ENCODE measurements at regions not wholly inside any gene's neighbourhood (a gene's known extent, or its start where the extent isn't known, plus 50 kb on each side); places are given as distances from the start of the nearest gene placed in this dataset.

GRCh38 chr9:16319646-16320045 lies 550.8 kb downstream of the BNC2 start:
- DNase-seq = no peak

GRCh38 chr9:16320338-16320902 lies 550.0 kb downstream of the BNC2 start:
- DNase-seq = no peak

GRCh38 chr9:16321461-16322119 lies 548.9 kb downstream of the BNC2 start:
- no peak for DNase-seq

- DNase-seq = no peak
Measured at GRCh38 chr9:16322849-16323248, 547.6 kb downstream of the BNC2 start.

- no peak for DNase-seq
Measured at GRCh38 chr9:16325966-16326365, 544.5 kb downstream of the BNC2 start.

GRCh38 chr9:16328349-16328748 lies 542.1 kb downstream of the BNC2 start:
- no peak for DNase-seq

- no peak for DNase-seq
Measured at GRCh38 chr9:16329671-16330113, 540.8 kb downstream of the BNC2 start.

GRCh38 chr9:16331031-16331430 lies 539.4 kb downstream of the BNC2 start:
- DNase-seq = no peak

- no peak for DNase-seq
Measured at GRCh38 chr9:16331527-16331926, 538.9 kb downstream of the BNC2 start.

- no peak for DNase-seq
Measured at GRCh38 chr9:16333691-16334090, 536.8 kb downstream of the BNC2 start.

GRCh38 chr9:16335788-16336580 lies 534.5 kb downstream of the BNC2 start:
- no peak for DNase-seq

GRCh38 chr9:16336833-16337232 lies 533.6 kb downstream of the BNC2 start:
- no peak for DNase-seq

- no peak for DNase-seq
Measured at GRCh38 chr9:16337322-16338029, 533.0 kb downstream of the BNC2 start.

GRCh38 chr9:16341177-16341576 lies 529.3 kb downstream of the BNC2 start:
- DNase-seq = no peak

GRCh38 chr9:16342246-16343020 lies 528.0 kb downstream of the BNC2 start:
- DNase-seq = no peak

GRCh38 chr9:16343249-16344237 lies 526.9 kb downstream of the BNC2 start:
- DNase-seq = no peak

- DNase-seq = no peak
Measured at GRCh38 chr9:16344343-16344742, 526.1 kb downstream of the BNC2 start.

GRCh38 chr9:16345902-16346301 lies 524.6 kb downstream of the BNC2 start:
- DNase-seq = no peak

GRCh38 chr9:16347886-16348285 lies 522.6 kb downstream of the BNC2 start:
- DNase-seq = no peak

GRCh38 chr9:16348531-16348930 lies 521.9 kb downstream of the BNC2 start:
- no peak for DNase-seq

- no peak for DNase-seq
Measured at GRCh38 chr9:16352251-16352650, 518.2 kb downstream of the BNC2 start.

All from stimulated activated CD4-positive, alpha-beta T cell treated with anti-CD3 and anti-CD28 coated beads, Interleukin-1b, Interleukin-23, amount 100 ng/mL, for 48 hours (primary cell).